ENCODE measurements at regions not wholly inside any gene's neighbourhood (a gene's known extent, or its start where the extent isn't known, plus 50 kb on each side); places are given as distances from the start of the nearest gene placed in this dataset.

- TF ChIP-seq, protein P1, sequence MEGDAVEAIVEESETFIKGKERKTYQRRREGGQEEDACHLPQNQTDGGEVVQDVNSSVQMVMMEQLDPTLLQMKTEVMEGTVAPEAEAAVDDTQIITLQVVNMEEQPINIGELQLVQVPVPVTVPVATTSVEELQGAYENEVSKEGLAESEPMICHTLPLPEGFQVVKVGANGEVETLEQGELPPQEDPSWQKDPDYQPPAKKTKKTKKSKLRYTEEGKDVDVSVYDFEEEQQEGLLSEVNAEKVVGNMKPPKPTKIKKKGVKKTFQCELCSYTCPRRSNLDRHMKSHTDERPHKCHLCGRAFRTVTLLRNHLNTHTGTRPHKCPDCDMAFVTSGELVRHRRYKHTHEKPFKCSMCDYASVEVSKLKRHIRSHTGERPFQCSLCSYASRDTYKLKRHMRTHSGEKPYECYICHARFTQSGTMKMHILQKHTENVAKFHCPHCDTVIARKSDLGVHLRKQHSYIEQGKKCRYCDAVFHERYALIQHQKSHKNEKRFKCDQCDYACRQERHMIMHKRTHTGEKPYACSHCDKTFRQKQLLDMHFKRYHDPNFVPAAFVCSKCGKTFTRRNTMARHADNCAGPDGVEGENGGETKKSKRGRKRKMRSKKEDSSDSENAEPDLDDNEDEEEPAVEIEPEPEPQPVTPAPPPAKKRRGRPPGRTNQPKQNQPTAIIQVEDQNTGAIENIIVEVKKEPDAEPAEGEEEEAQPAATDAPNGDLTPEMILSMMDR (IDR thresholded peaks at IDR 0.05), result no peak
- no peak for TF ChIP-seq POLR2A (IDR thresholded peaks at IDR 0.05)
Measured at GRCh38 chr3:124434176-124434575, 296.1 kb upstream of the UMPS start.

Measured in Peyer's patch (tissue), 4 donors.